ENCODE measurements at regions not wholly inside any gene's neighbourhood (a gene's known extent, or its start where the extent isn't known, plus 50 kb on each side); places are given as distances from the start of the nearest gene placed in this dataset.

DNA sequence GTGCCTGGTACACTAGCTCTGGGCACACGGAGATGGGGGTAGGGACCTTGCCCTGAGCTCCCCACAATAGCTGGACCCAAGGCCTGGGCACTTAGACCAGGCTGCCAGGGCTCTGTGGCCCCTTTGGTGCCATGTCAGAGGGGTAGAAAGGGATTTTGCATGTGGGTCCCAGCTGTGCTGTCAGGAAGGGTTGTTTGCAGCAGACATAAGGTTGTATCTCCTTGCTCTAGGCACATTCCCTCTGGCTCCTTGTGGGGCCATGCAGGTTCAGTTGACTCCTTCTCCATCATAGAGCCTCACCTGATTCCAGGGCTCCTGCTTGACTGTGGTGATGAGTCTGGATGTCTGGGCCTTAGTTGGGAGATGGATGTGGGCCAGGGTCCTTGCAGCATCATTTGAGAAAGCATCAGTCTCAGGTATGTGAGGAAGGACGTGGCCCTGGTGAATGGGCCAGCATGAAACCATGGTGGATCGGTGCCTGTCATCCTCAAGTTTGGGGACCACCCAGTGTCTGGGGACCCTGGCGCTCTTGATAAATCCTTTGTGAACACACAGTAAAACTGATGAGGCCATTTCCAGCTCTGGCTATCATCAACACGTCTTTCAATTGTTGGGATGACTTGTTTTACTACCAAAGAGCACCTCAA lies 461.9 kb upstream of the HS6ST1 start:
- no peaks in the 10 kb centered on the region for H3K4me1 ChIP-seq
- TF ChIP-seq, protein P1, sequence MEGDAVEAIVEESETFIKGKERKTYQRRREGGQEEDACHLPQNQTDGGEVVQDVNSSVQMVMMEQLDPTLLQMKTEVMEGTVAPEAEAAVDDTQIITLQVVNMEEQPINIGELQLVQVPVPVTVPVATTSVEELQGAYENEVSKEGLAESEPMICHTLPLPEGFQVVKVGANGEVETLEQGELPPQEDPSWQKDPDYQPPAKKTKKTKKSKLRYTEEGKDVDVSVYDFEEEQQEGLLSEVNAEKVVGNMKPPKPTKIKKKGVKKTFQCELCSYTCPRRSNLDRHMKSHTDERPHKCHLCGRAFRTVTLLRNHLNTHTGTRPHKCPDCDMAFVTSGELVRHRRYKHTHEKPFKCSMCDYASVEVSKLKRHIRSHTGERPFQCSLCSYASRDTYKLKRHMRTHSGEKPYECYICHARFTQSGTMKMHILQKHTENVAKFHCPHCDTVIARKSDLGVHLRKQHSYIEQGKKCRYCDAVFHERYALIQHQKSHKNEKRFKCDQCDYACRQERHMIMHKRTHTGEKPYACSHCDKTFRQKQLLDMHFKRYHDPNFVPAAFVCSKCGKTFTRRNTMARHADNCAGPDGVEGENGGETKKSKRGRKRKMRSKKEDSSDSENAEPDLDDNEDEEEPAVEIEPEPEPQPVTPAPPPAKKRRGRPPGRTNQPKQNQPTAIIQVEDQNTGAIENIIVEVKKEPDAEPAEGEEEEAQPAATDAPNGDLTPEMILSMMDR (IDR thresholded peaks at IDR 0.05) = no peak
- TF ChIP-seq POLR2A (IDR thresholded peaks at IDR 0.05) (no peak), EP300 (IDR thresholded peaks at IDR 0.05) (no peak)
- 93 to 97% methylated on average over 5 of the region's 5 CpGs for WGBS, 2 donors
- H3K36me3 ChIP-seq = no peaks in the 10 kb centered on the region
- H3K27ac ChIP-seq = no peak overlapping the region
- H3K4me3 ChIP-seq = no peak overlapping the region
- H3K27me3 ChIP-seq = no peaks in the 10 kb centered on the region
- H3K9me3 ChIP-seq = no peaks in the 10 kb centered on the region
- DNase-seq (ENCODE audit: low spot score in 2 of 2) = no peak

DNA sequence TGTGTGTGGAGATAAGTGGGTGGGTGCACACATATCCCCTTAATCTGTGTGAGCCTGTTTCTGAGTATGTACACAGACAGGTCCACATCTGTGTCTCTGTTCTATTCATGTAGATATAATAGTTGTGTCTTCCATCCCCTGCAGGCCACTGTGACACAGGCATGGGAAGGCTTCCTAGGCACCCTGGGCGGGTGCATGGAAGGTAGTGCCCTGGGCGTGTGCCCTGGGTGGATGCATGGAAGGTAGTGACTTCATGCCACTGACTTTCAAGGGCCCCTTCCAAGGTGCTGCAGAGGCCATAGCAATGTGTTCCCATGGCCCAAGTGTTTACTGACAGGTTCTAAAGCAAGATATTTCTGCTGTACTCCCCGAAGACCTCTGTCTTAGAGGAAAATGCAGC lies 462.5 kb upstream of the HS6ST1 start:
- 85 to 87% methylated on average over 3 of the region's 3 CpGs for WGBS, 2 donors
- Histone ChIP-seq H3K9me3 (no peaks in the 10 kb centered on the region), H3K4me1 (no peaks in the 10 kb centered on the region), H3K27ac (no peak overlapping the region), H3K36me3 (no peaks in the 10 kb centered on the region), H3K4me3 (no peak overlapping the region), H3K27me3 (no peaks in the 10 kb centered on the region)
- TF ChIP-seq POLR2A (IDR thresholded peaks at IDR 0.05) (no peak), EP300 (IDR thresholded peaks at IDR 0.05) (no peak)
- TF ChIP-seq, protein P1 (IDR thresholded peaks at IDR 0.05) = no peak
- DNase-seq (ENCODE audit: low spot score in 2 of 2) = no peak

DNA sequence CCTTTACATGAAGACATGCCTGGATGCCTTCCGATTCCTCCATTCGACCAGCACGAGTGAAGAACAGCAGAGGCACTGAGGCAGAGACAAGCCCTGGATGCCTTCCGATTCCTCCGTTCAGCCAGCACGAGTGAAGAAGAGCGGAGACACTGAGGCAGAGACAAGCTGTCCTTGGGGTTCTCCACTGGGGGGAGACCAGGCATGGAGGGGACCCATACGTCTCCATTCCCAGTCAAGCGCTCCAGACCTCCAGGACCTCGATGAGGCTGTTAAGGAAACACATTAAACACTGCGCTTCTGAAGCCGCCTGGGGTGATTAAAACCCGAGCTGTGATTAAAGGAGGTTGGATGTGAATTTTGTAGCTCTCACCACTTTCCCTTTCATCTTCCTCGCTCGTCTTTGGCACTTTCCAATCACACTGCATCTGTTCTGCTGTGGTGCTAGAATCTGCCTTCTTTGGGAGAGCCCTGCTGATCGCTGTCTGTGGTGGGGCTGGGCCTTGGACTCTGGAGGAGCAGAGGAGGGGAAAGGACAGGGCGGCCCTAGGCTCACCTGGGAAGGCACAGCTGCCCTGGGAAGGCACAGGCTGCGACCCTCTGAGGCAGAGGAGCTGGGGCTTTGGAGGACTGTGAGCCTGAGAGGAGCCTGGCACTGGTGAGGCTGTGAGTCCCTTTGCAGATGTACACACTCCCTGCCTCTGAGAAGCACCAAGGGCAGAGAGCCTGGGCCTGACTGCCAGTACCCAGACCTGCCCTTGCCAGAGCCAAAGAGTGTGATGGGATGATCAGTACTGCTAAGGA lies 463.1 kb upstream of the HS6ST1 start:
- H3K27ac ChIP-seq = no peak overlapping the region
- no peaks in the 10 kb centered on the region for H3K27me3 ChIP-seq
- no peak for DNase-seq (ENCODE audit: low spot score in 2 of 2)
- TF ChIP-seq, protein P1 (IDR thresholded peaks at IDR 0.05) = no peak
- TF ChIP-seq POLR2A (IDR thresholded peaks at IDR 0.05) (no peak), EP300 (IDR thresholded peaks at IDR 0.05) (no peak)
- no peaks in the 10 kb centered on the region for H3K9me3 ChIP-seq
- WGBS, 2 donors = 76 to 84% methylated on average over 17 to 18 of the region's 18 CpGs
- no peaks in the 10 kb centered on the region for H3K4me1 ChIP-seq
- no peak overlapping the region for H3K4me3 ChIP-seq
- no peaks in the 10 kb centered on the region for H3K36me3 ChIP-seq

DNA sequence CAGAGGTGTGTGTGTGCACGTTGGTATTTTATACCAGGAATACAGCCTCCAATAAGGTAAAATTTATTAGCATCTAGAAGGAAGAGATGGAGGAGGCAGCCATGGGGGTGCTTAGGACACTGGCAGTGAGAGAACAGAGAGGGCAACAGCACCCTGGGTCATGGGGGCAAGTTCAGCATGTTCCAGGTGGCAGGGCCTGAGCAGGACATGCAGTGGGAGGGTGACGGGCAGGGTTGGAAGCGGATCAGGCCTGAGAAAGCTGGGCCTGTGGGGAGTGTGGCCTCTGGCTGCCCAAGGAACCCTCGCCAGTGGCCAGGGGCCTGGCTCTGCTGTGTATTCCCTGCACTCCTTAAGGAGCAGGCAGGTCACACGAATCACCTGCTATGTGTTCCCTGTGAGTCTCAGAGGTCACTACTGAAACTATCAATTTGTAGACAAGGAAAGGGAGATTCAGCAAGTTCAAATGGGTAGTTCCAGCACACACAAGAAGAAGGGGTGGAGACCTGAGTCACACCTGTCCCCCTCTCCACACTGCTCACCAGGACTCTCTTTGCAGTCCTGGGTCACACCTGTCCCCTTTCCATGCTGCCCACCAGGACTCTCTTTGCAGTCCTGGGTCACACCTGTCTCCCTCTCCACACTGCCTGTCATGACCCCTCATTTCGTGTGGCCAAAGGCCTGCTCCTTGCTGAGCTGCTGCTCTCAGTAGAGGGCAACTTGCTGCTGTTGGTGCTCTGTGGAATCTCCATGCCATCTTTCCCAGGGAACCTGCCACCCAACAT lies 463.9 kb upstream of the HS6ST1 start:
- no peaks in the 10 kb centered on the region for H3K36me3 ChIP-seq
- DNase-seq (ENCODE audit: low spot score in 2 of 2) = no peak
- TF ChIP-seq, protein P1 (IDR thresholded peaks at IDR 0.05) = no peak
- TF ChIP-seq POLR2A (IDR thresholded peaks at IDR 0.05) (no peak), EP300 (IDR thresholded peaks at IDR 0.05) (no peak)

More for the DNA sequence above, 463.9 kb upstream of the HS6ST1 start:
- H3K27me3 ChIP-seq = no peaks in the 10 kb centered on the region
- H3K27ac ChIP-seq = no peak overlapping the region
- H3K4me1 ChIP-seq = no peaks in the 10 kb centered on the region
- no peaks in the 10 kb centered on the region for H3K9me3 ChIP-seq
- 73 to 79% methylated on average over 6 of the region's 6 CpGs for WGBS, 2 donors
- no peak overlapping the region for H3K4me3 ChIP-seq
